B cell (primary cell): ENCODE measurements at regions not wholly inside any gene's neighbourhood (a gene's known extent, or its start where the extent isn't known, plus 50 kb on each side); places are given as distances from the start of the nearest gene placed in this dataset.

ENCODE experiments used
- ATAC-seq: fragments of 200-7000 bp; cut with Tn5 transposase; one replicate; pipeline ENCODE4 v1.10.0; 2021; ENCODE audit warnings: low read depth, mild to moderate bottlenecking, moderate number of reproducible peaks, moderate library complexity
- CTCF ChIA-PET: fragments of 350-600 bp; sonication (Branson Sonifier 250); formaldehyde crosslinking; loops from one replicate; lab custom pipeline; 2021; ENCODE audit warnings: antibody characterized with exemption, inconsistent platforms; lab: Charles Lee
- POLR2A ChIA-PET: fragments of 350-600 bp; sonication (Branson Sonifier 250); formaldehyde crosslinking; loops from one replicate; lab custom pipeline; 2021; ENCODE audit warnings: antibody characterized with exemption; lab: Charles Lee
- DNase-seq: peaks from one replicate; pipeline ENCODE4 v3.0.0; 2013
- H2AFZ ChIP-seq: 2 replicates; pipeline ENCODE4 v1.6.1; 2012; ENCODE audit warnings: mild to moderate bottlenecking, low read depth, low read length; ENCODE audit not compliant: insufficient read depth, poor library complexity, severe bottlenecking
- H3K27ac ChIP-seq, 2 donors: 1 replicate in 1 of 2; 2 replicates in 1 of 2; pipeline ENCODE4 v1.5.1; 2012 to 2013; ENCODE audit warnings: low read length in 2 of 2, mild to moderate bottlenecking in 2 of 2, moderate library complexity in 1 of 2
- H3K27me3 ChIP-seq, 4 experiments: fragments of 200-600 bp in 1 of 4; sonication (generic) in 1 of 4; replicated peaks in 1 of 4; 1 replicate in 2 of 4; 2 replicates in 2 of 4; pipeline versions ENCODE4 v1.6.1 to v1.7.0; 2013 to 2016; ENCODE audit warnings: low read length in 3 of 4, mild to moderate bottlenecking in 2 of 4, mixed read lengths in 1 of 4, moderate library complexity in 1 of 4; ENCODE audit not compliant: insufficient read depth in 4 of 4, control insufficient read depth in 3 of 4; ENCODE audit errors: control extremely low read depth in 1 of 4
- H3K36me3 ChIP-seq, 2 experiments: replicated peaks in 1 of 2; 1 replicate in 1 of 2; 2 replicates in 1 of 2; pipeline versions ENCODE4 v1.6.1 to v1.7.1; 2013; ENCODE audit warnings: low read length in 1 of 2; ENCODE audit not compliant: insufficient read depth in 2 of 2, control insufficient read depth in 1 of 2; ENCODE audit errors: control extremely low read depth in 1 of 2, extremely low read depth in 1 of 2
- H3K4me1 ChIP-seq, 2 donors: fragments of 200-600 bp in 1 of 2; sonication (generic) in 1 of 2; 1 replicate in 1 of 2; 2 replicates in 1 of 2; pipeline versions ENCODE4 v1.5.1 to v1.6.1; 2013 to 2017; ENCODE audit warnings: low read length in 2 of 2; ENCODE audit not compliant: control insufficient read depth in 2 of 2, insufficient read depth in 2 of 2
- H3K4me2 ChIP-seq: replicated peaks from 2 replicates; pipeline ENCODE3; 2012; ENCODE audit warnings: mild to moderate bottlenecking, low read depth, low read length; ENCODE audit not compliant: poor library complexity, severe bottlenecking
- H3K4me3 ChIP-seq, 5 experiments: fragments of 200-600 bp in 1 of 5; sonication (generic) in 1 of 5; 1 replicate in 3 of 5; 2 replicates in 2 of 5; pipeline versions ENCODE4 v1.5.1 to v1.7.0; 2011 to 2016; ENCODE audit warnings: low read length in 4 of 5, mild to moderate bottlenecking in 4 of 5, low read depth in 2 of 5, control low read depth in 1 of 5, moderate library complexity in 1 of 5; ENCODE audit not compliant: insufficient read depth in 1 of 5; ENCODE audit errors: control extremely low read depth in 1 of 5, extremely low read depth in 1 of 5
- H3K79me2 ChIP-seq: fragments of 200-600 bp; sonication (generic); one replicate; pipeline ENCODE4 v1.6.0; 2016; ENCODE audit warnings: low read length; ENCODE audit not compliant: control insufficient read depth, insufficient read depth
- H3K9ac ChIP-seq: fragments of 200-600 bp; sonication (generic); 2 replicates; pipeline ENCODE4 v1.6.1; 2017; ENCODE audit warnings: mild to moderate bottlenecking, low read length, moderate library complexity
- H3K9me3 ChIP-seq, 3 donors: one replicate each; pipeline versions ENCODE4 v1.6.1 to v1.7.1; 2013; ENCODE audit warnings: low read length in 2 of 3; ENCODE audit not compliant: control insufficient read depth in 2 of 3, insufficient read depth in 1 of 3; ENCODE audit errors: control extremely low read depth in 1 of 3
- H4K20me1 ChIP-seq: 2 replicates; pipeline ENCODE4 v1.6.0; 2012; ENCODE audit warnings: mild to moderate bottlenecking, low read length; ENCODE audit not compliant: insufficient read depth, control insufficient read depth, poor library complexity, severe bottlenecking
- H3K27ac Mint-ChIP-seq: one replicate; pipeline ENCODE4 v1.8.0; 2021; ENCODE audit warnings: mixed read lengths
- H3K27me3 Mint-ChIP-seq: one replicate; pipeline ENCODE4 v1.8.0; 2021; ENCODE audit warnings: mixed read lengths
- H3K4me1 Mint-ChIP-seq: one replicate; pipeline ENCODE4 v1.8.0; 2021; ENCODE audit warnings: mixed read lengths
- H3K4me3 Mint-ChIP-seq: one replicate; pipeline ENCODE4 v1.8.0; 2021; ENCODE audit warnings: mixed read lengths
- H3K9me3 Mint-ChIP-seq: one replicate; pipeline ENCODE4 v1.8.0; 2022; ENCODE audit warnings: mixed read lengths; ENCODE audit not compliant: insufficient read depth
- EZH2 ChIP-seq: IDR thresholded peaks from 2 replicates; pipeline ENCODE4 v1.6.1; 2012; ENCODE audit warnings: borderline replicate concordance, low read depth, mild to moderate bottlenecking, moderate library complexity, low read length; ENCODE audit not compliant: insufficient read depth, poor library complexity, severe bottlenecking
- WGBS: methylation state at CpG from one replicate; pipeline ENCODE4 v1.1.5; 2013; ENCODE audit warnings: missing lambda C conversion rate; ENCODE audit not compliant: insufficient coverage; 5-methylcytosine and 5-hydroxymethylcytosine counted together
- intact Hi-C: fragments of 100-400 bp; cut with micrococcal nuclease; formaldehyde crosslinking; loops from one replicate; pipeline ENCODE4 v1.10.0; 2022
- TF ChIP-seq, protein P1 (sequence below): fragments of 200-600 bp; IDR thresholded peaks from one replicate; pipeline ENCODE4 v1.8.0; 2022; ENCODE audit warnings: antibody characterized with exemption, mild to moderate bottlenecking

DNA sequence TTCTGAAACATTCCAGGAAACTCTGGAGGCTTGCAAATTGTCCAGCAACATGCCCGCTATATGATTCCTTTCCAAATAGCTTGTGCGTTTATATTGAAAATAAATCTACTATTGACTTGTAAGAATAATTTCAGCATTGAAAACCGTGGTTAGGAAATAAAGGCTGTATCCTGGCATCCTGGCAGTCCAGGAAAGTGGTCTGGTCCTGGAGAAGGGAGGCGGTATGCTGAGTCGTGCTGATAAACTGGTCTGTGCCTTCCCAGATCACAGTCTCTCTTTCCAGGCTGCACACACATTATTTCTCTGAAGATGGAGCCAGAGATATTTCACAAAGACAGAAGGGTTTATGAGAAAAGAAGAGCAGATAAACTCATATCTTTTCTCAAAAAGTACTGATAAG is 350.1 kb upstream of the COBL start:
- intact Hi-C loops = no loop called here
- H3K9me3 ChIP-seq = peaks cover 0 to under 1% (median 0%) of the 10 kb centered on the region in 3 donors
- no peaks in the 10 kb centered on the region for H3K27me3 Mint-ChIP-seq
- no peaks in the 10 kb centered on the region for H3K79me2 ChIP-seq
- no peaks in the 10 kb centered on the region for H3K27me3 ChIP-seq
- no peaks in the 10 kb centered on the region for H4K20me1 ChIP-seq
- H3K9ac ChIP-seq = no peak overlapping the region
- no peaks in the 10 kb centered on the region for H3K4me1 ChIP-seq
- H3K27ac ChIP-seq = no peak overlapping the region
- H3K36me3 ChIP-seq = no peaks in the 10 kb centered on the region
- no peak overlapping the region for H3K4me3 ChIP-seq
- no peaks in the 10 kb centered on the region for H3K4me1 Mint-ChIP-seq
- TF ChIP-seq, protein P1, sequence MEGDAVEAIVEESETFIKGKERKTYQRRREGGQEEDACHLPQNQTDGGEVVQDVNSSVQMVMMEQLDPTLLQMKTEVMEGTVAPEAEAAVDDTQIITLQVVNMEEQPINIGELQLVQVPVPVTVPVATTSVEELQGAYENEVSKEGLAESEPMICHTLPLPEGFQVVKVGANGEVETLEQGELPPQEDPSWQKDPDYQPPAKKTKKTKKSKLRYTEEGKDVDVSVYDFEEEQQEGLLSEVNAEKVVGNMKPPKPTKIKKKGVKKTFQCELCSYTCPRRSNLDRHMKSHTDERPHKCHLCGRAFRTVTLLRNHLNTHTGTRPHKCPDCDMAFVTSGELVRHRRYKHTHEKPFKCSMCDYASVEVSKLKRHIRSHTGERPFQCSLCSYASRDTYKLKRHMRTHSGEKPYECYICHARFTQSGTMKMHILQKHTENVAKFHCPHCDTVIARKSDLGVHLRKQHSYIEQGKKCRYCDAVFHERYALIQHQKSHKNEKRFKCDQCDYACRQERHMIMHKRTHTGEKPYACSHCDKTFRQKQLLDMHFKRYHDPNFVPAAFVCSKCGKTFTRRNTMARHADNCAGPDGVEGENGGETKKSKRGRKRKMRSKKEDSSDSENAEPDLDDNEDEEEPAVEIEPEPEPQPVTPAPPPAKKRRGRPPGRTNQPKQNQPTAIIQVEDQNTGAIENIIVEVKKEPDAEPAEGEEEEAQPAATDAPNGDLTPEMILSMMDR = no peak
- no peak for TF ChIP-seq EZH2
- peaks cover 10% of the 10 kb centered on the region for H3K9me3 Mint-ChIP-seq
- POLR2A ChIA-PET = no interaction called here
- no peak for DNase-seq
- no peak for ATAC-seq
- no peak overlapping the region for H3K27ac Mint-ChIP-seq
- no CpG with 5 or more reads among the region's 5 CpGs for WGBS
- H3K4me2 ChIP-seq = no peak overlapping the region
- no peak overlapping the region for H3K4me3 Mint-ChIP-seq
- no peak overlapping the region for H2AFZ ChIP-seq
- CTCF ChIA-PET = no interaction called here

DNA sequence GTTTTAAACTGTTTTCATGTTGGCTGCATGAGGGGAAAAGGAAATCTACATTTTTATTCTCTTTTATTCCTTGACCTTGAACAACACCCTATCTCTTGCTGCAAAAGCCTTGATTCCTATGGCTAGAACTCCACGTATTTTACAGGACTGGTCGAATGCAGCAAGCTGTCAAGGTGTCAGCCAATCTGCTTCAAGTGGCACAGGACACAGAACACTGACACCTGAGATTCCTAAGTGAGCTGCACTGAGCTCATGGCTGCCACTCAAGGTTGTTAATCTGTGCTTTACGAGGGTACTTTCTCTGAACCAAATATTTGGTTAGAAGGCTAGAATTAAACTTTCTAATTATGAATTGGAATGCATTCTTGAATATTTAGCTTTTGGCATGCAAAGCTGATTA is 349.7 kb upstream of the COBL start:
- intact Hi-C loops = no loop called here
- Histone ChIP-seq H3K27me3 (no peaks in the 10 kb centered on the region), H3K4me2 (no peak overlapping the region), H4K20me1 (no peaks in the 10 kb centered on the region), H3K36me3 (no peaks in the 10 kb centered on the region), H3K4me1 (no peaks in the 10 kb centered on the region), H3K79me2 (no peaks in the 10 kb centered on the region), H3K9ac (no peak overlapping the region), H3K27ac (no peak overlapping the region), H3K4me3 (no peak overlapping the region), H2AFZ (no peak overlapping the region), H3K9me3 (peaks cover 0 to 4% (median 0%) of the 10 kb centered on the region in 3 donors)
- 23% methylated on average over 2 of the region's 3 CpGs for WGBS
- Mint-ChIP-seq H3K4me1 (no peaks in the 10 kb centered on the region), H3K27me3 (no peaks in the 10 kb centered on the region), H3K4me3 (no peak overlapping the region), H3K9me3 (peaks cover 10% of the 10 kb centered on the region), H3K27ac (no peak overlapping the region)
- ATAC-seq (no peak), DNase-seq (no peak)
- ChIA-PET CTCF (no interaction called here), POLR2A (no interaction called here)
- no peak for TF ChIP-seq EZH2
- TF ChIP-seq, protein P1 = no peak
